DND-41 (cell line): ENCODE measurements at regions not wholly inside any gene's neighbourhood (a gene's known extent, or its start where the extent isn't known, plus 50 kb on each side); places are given as distances from the start of the nearest gene placed in this dataset.

Experiments
- ATAC-seq: fragments of 200-7000 bp; cut with Tn5 transposase; 3 replicates; pipeline ENCODE4 v1.9.1; 2021; ENCODE audit warnings: low read depth; ENCODE audit not compliant: insufficient read depth
- DNase-seq: peaks from one replicate; pipeline ENCODE4 v3.0.0-alpha.2; 2020
- H2AFZ ChIP-seq: 2 replicates; pipeline ENCODE4 v1.6.0; 2012; ENCODE audit warnings: low read depth, low read length
- H3K27ac ChIP-seq: 2 replicates; pipeline ENCODE4 v1.5.1; 2012; ENCODE audit warnings: low read length, inconsistent platforms
- H3K27me3 ChIP-seq: fragments of 200-600 bp; sonication (generic); 2 replicates; pipeline ENCODE4 v1.6.0; 2012; ENCODE audit warnings: low read length, mild to moderate bottlenecking, inconsistent platforms; ENCODE audit not compliant: insufficient read depth, poor library complexity
- H3K36me3 ChIP-seq: 2 replicates; pipeline ENCODE4 v1.5.1; 2012; ENCODE audit warnings: low read length, inconsistent platforms; ENCODE audit not compliant: insufficient read depth
- H3K4me1 ChIP-seq: 2 replicates; pipeline ENCODE4 v1.5.1; 2012; ENCODE audit warnings: mild to moderate bottlenecking, low read length; ENCODE audit not compliant: insufficient read depth
- H3K4me2 ChIP-seq: 2 replicates; pipeline ENCODE4 v1.6.0; 2012; ENCODE audit warnings: mild to moderate bottlenecking, moderate library complexity, low read length, inconsistent platforms; ENCODE audit not compliant: insufficient read depth
- H3K4me3 ChIP-seq, 2 experiments: fragments of 200-600 bp in 1 of 2; shearing (Covaris generic) in 1 of 2; 2 replicates each; pipeline ENCODE4 v1.5.1; 2012 to 2016; ENCODE audit warnings: inconsistent platforms in 2 of 2, low read length in 2 of 2, mild to moderate bottlenecking in 2 of 2, low read depth in 1 of 2, moderate library complexity in 1 of 2
- H3K79me2 ChIP-seq: 2 replicates; pipeline ENCODE4 v1.6.0; 2012; ENCODE audit warnings: low read length, inconsistent platforms; ENCODE audit not compliant: insufficient read depth
- H3K9ac ChIP-seq: 2 replicates; pipeline ENCODE4 v1.6.0; 2012; ENCODE audit warnings: low read depth, mild to moderate bottlenecking, inconsistent platforms, low read length, moderate library complexity
- H3K9me3 ChIP-seq: 2 replicates; pipeline ENCODE4 v1.5.1; 2012; ENCODE audit warnings: low read length, moderate library complexity, mild to moderate bottlenecking, inconsistent platforms; ENCODE audit not compliant: insufficient read depth, severe bottlenecking
- H4K20me1 ChIP-seq: 2 replicates; pipeline ENCODE4 v1.6.0; 2012; ENCODE audit warnings: low read length; ENCODE audit not compliant: insufficient read depth
- CTCF ChIP-seq: IDR thresholded peaks from 2 replicates; pipeline ENCODE4 v1.5.1; 2012; ENCODE audit warnings: borderline replicate concordance, low read length, moderate library complexity, mild to moderate bottlenecking; ENCODE audit not compliant: poor library complexity, severe bottlenecking; ENCODE audit errors: extremely low read depth
- EZH2 ChIP-seq: IDR thresholded peaks from 3 replicates; pipeline ENCODE4 v1.6.1; 2012; ENCODE audit warnings: borderline replicate concordance, low read depth, mild to moderate bottlenecking, moderate library complexity, low read length, inconsistent platforms; ENCODE audit not compliant: severe bottlenecking

GRCh38 chr7:22944510-22944909 lies 69.4 kb downstream of the HYCC1 start:
- no peaks in the 10 kb centered on the region for H3K9me3 ChIP-seq
- DNase-seq, result no peak
- no peaks in the 10 kb centered on the region for H3K27me3 ChIP-seq
- H3K9ac ChIP-seq, result no peak overlapping the region
- H2AFZ ChIP-seq, result no peak overlapping the region
- H3K27ac ChIP-seq, result no peak overlapping the region
- H3K4me2 ChIP-seq, result no peak overlapping the region
- no peak for ATAC-seq
- no peaks in the 10 kb centered on the region for H3K79me2 ChIP-seq
- no peaks in the 10 kb centered on the region for H3K36me3 ChIP-seq
- no peak for TF ChIP-seq CTCF
- no peak for TF ChIP-seq EZH2
- no peaks in the 10 kb centered on the region for H3K4me1 ChIP-seq
- H3K4me3 ChIP-seq, result no peak overlapping the region
- H4K20me1 ChIP-seq, result no peaks in the 10 kb centered on the region

DNA sequence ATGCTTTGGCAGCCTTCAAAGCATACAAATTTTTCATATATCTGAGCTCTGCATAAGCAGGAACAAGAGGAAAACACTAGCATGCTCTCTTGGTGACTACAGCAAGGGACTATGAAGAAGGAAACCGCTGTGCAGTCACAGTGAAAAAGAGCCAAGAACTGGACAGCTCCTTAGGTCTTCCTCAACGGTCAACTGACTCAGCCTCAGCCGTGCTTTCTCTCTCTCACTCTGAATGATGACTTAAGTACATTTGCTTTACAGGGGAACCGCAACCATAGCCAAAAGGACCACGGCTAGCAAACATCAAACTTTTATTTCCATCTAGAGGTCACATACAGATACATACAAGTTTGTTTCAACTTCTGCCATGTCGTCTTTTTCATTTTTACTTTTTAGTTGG lies 69.9 kb downstream of the HYCC1 start:
- H3K27ac ChIP-seq, result no peak overlapping the region
- DNase-seq (no peak), ATAC-seq (no peak)
- no peak overlapping the region for H3K9ac ChIP-seq
- no peaks in the 10 kb centered on the region for H3K4me1 ChIP-seq
- H2AFZ ChIP-seq, result no peak overlapping the region
- H3K27me3 ChIP-seq, result no peaks in the 10 kb centered on the region
- H3K36me3 ChIP-seq, result no peaks in the 10 kb centered on the region
- H3K4me2 ChIP-seq, result no peak overlapping the region
- TF ChIP-seq CTCF (no peak), EZH2 (no peak)
- no peak overlapping the region for H3K4me3 ChIP-seq
- H3K9me3 ChIP-seq, result no peaks in the 10 kb centered on the region
- H4K20me1 ChIP-seq, result no peaks in the 10 kb centered on the region
- no peaks in the 10 kb centered on the region for H3K79me2 ChIP-seq

DNA sequence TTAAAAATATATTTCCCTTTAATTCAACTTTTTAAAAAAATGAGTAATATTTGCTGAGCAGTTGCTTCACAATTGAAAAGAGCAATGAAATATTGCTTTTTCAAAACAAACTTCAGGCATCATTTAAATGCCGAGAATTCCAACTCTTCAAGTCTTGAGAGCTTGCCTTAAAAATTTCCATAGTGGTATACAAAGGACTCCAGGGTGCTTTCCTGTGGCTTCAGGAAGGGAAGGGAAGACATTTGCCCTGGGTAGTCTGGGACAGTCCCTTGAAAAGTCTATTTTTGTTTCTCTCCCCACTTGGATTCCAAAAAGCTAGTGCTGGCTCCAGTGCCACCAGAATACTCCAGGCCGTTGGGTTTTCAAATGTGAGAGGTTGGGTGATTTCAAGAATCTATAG lies 71.7 kb downstream of the HYCC1 start:
- no peaks in the 10 kb centered on the region for H3K27me3 ChIP-seq
- H3K27ac ChIP-seq, result no peak overlapping the region
- TF ChIP-seq EZH2 (no peak), CTCF (no peak)
- no peak overlapping the region for H3K9ac ChIP-seq
- no peaks in the 10 kb centered on the region for H3K36me3 ChIP-seq
- H4K20me1 ChIP-seq, result no peaks in the 10 kb centered on the region
- no peak overlapping the region for H3K4me3 ChIP-seq
- no peaks in the 10 kb centered on the region for H3K79me2 ChIP-seq
- no peaks in the 10 kb centered on the region for H3K4me1 ChIP-seq
- ATAC-seq, result no peak
- no peak overlapping the region for H2AFZ ChIP-seq
- no peak for DNase-seq
- H3K4me2 ChIP-seq, result no peak overlapping the region
- no peaks in the 10 kb centered on the region for H3K9me3 ChIP-seq

GRCh38 chr7:22939842-22940241 lies 74.1 kb downstream of the HYCC1 start:
- H4K20me1 ChIP-seq, result no peaks in the 10 kb centered on the region
- H3K79me2 ChIP-seq, result no peaks in the 10 kb centered on the region
- no peaks in the 10 kb centered on the region for H3K4me1 ChIP-seq
- no peak overlapping the region for H3K27ac ChIP-seq
- no peaks in the 10 kb centered on the region for H3K9me3 ChIP-seq
- no peak overlapping the region for H3K4me2 ChIP-seq
- no peak overlapping the region for H2AFZ ChIP-seq
- DNase-seq, result no peak
- H3K27me3 ChIP-seq, result no peaks in the 10 kb centered on the region
- TF ChIP-seq CTCF (no peak), EZH2 (no peak)
- no peak overlapping the region for H3K4me3 ChIP-seq
- ATAC-seq, result no peak
- no peak overlapping the region for H3K9ac ChIP-seq
- H3K36me3 ChIP-seq, result no peaks in the 10 kb centered on the region
